Ishikawa (cell line): ENCODE measurements at regions not wholly inside any gene's neighbourhood (a gene's known extent, or its start where the extent isn't known, plus 50 kb on each side); places are given as distances from the start of the nearest gene placed in this dataset.

Experiments
- CEBPB ChIP-seq: IDR thresholded peaks from 2 replicates; pipeline ENCODE4 v1.6.1; 2012
- EP300 ChIP-seq: IDR thresholded peaks from 2 replicates; pipeline ENCODE4 v1.6.1; 2012; ENCODE audit warnings: borderline replicate concordance
- NFIC ChIP-seq: IDR thresholded peaks from 2 replicates; pipeline ENCODE4 v1.6.1; 2012

DNA sequence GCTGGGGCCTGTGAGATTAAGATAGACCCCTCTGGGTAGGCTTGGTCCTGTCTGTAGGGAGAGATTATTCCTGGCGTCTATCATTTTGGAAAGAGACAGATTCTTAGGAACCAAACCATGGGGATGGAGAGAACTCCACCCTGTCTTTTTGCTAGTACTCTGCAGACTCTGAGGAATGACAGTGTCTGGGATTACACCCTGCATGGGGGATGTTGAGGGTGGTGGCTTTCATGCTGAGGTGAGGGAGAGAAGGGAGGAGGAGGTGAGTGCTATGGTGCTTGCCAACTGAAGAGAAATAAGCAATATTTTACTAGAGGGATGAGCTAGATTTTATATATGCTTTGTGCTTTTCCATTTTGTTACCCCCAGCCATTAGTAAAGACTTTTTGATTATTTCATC, 74.5 kb upstream of the PCDH8 start:
- TF ChIP-seq EP300: no peak
- TF ChIP-seq CEBPB: no peak
- no peak for TF ChIP-seq NFIC
